Fibroblast of skin of right quadriceps (primary cell): ENCODE measurements at regions not wholly inside any gene's neighbourhood (a gene's known extent, or its start where the extent isn't known, plus 50 kb on each side); places are given as distances from the start of the nearest gene placed in this dataset.

Experiments used
- DNase-seq: peaks from one replicate; pipeline ENCODE4 v3.0.0-alpha.2; 2013

- DNase-seq, result no peak
Measured at GRCh38 chr4:110675426-110675825, 52.5 kb upstream of the PITX2 start.

GRCh38 chr4:110676241-110676640 is 53.4 kb upstream of the PITX2 start:
- DNase-seq, result no peak

- DNase-seq, result no peak
Measured at GRCh38 chr4:110678517-110679227, 55.8 kb upstream of the PITX2 start.

- no peak for DNase-seq
Measured at GRCh38 chr4:110680265-110680664, 57.4 kb upstream of the PITX2 start.

GRCh38 chr4:110681381-110681780 is 58.5 kb upstream of the PITX2 start:
- peak; percentile 63 for DNase-seq

GRCh38 chr4:110682311-110682710 is 59.4 kb upstream of the PITX2 start:
- peak; percentile 84 for DNase-seq

GRCh38 chr4:110683601-110684000 is 60.7 kb upstream of the PITX2 start:
- DNase-seq, result no peak

GRCh38 chr4:110702326-110702725 is 79.4 kb upstream of the PITX2 start:
- DNase-seq, result no peak

GRCh38 chr4:110704748-110705439 is 82.0 kb upstream of the PITX2 start:
- DNase-seq, result no peak

GRCh38 chr4:110705440-110705782 is 82.5 kb upstream of the PITX2 start:
- DNase-seq, result no peak

GRCh38 chr4:110710070-110710469 is 87.2 kb upstream of the PITX2 start:
- peak; percentile 14 for DNase-seq

GRCh38 chr4:110712486-110712885 is 89.6 kb upstream of the PITX2 start:
- no peak for DNase-seq

GRCh38 chr4:110730318-110730717 is 107.4 kb upstream of the PITX2 start:
- no peak for DNase-seq

GRCh38 chr4:110733901-110734300 is 111.0 kb upstream of the PITX2 start:
- DNase-seq, result no peak

GRCh38 chr4:110735686-110736085 is 112.8 kb upstream of the PITX2 start:
- peak; percentile 28 for DNase-seq

GRCh38 chr4:110737931-110738330 is 115.1 kb upstream of the PITX2 start:
- DNase-seq, result no peak

GRCh38 chr4:110742143-110742542 is 119.3 kb upstream of the PITX2 start:
- peak; percentile 75 for DNase-seq

- DNase-seq, result no peak
Measured at GRCh38 chr4:110748071-110748470, 125.2 kb upstream of the PITX2 start.

GRCh38 chr4:110751183-110751582 is 128.3 kb upstream of the PITX2 start:
- no peak for DNase-seq

GRCh38 chr4:110751986-110752385 is 129.1 kb upstream of the PITX2 start:
- peak; percentile 62 for DNase-seq

GRCh38 chr4:110753466-110753865 is 130.6 kb upstream of the PITX2 start:
- peak; percentile 56 for DNase-seq

- peak; percentile 81 for DNase-seq
Measured at GRCh38 chr4:110754716-110755115, 131.8 kb upstream of the PITX2 start.

- DNase-seq, result peak; percentile 78
Measured at GRCh38 chr4:110769578-110769977, 146.7 kb upstream of the PITX2 start.

- no peak for DNase-seq
Measured at GRCh38 chr4:110770353-110770752, 147.5 kb upstream of the PITX2 start.

- peak; percentile 95 for DNase-seq
Measured at GRCh38 chr4:110778521-110778920, 155.6 kb upstream of the PITX2 start.
